HEK293T (cell line): ENCODE measurements at regions not wholly inside any gene's neighbourhood (a gene's known extent, or its start where the extent isn't known, plus 50 kb on each side); places are given as distances from the start of the nearest gene placed in this dataset.

Experiments used
- BHLHE40 ChIP-seq: fragments of 450-650 bp; IDR thresholded peaks from 2 replicates; pipeline ENCODE4 v1.6.1; 2016; ENCODE audit warnings: mild to moderate bottlenecking, moderate library complexity, borderline replicate concordance
- CTBP1 ChIP-seq: fragments of 450-650 bp; IDR thresholded peaks from 2 replicates; pipeline ENCODE4 v1.6.1; 2016; ENCODE audit warnings: borderline replicate concordance
- ELF4 ChIP-seq: fragments of 450-650 bp; IDR thresholded peaks from 2 replicates; pipeline ENCODE4 v1.6.1; 2017; ENCODE audit warnings: antibody characterized with exemption
- FOXA1 ChIP-seq: fragments of 450-650 bp; IDR thresholded peaks from 2 replicates; pipeline ENCODE4 v1.6.1; 2016; ENCODE audit warnings: mild to moderate bottlenecking
- FOXK2 ChIP-seq: fragments of 450-650 bp; IDR thresholded peaks from 2 replicates; pipeline ENCODE4 v1.6.1; 2016; ENCODE audit warnings: mild to moderate bottlenecking
- FOXM1 ChIP-seq: fragments of 450-650 bp; IDR thresholded peaks from 2 replicates; pipeline ENCODE4 v1.6.1; 2017; ENCODE audit warnings: mild to moderate bottlenecking, borderline replicate concordance
- HDGF ChIP-seq: fragments of 450-650 bp; IDR thresholded peaks from 2 replicates; pipeline ENCODE4 v1.6.1; 2017; ENCODE audit warnings: antibody characterized with exemption, borderline replicate concordance
- NFRKB ChIP-seq: fragments of 450-650 bp; IDR thresholded peaks from 2 replicates; pipeline ENCODE4 v1.6.1; 2016; ENCODE audit warnings: mild to moderate bottlenecking, moderate library complexity
- SP1 ChIP-seq: fragments of 450-650 bp; IDR thresholded peaks from 2 replicates; pipeline ENCODE4 v1.6.1; 2017
- TF ChIP-seq, protein P1 (sequence below): fragments of 450-650 bp; IDR thresholded peaks from 2 replicates; pipeline ENCODE4 v1.6.1; 2016

DNA sequence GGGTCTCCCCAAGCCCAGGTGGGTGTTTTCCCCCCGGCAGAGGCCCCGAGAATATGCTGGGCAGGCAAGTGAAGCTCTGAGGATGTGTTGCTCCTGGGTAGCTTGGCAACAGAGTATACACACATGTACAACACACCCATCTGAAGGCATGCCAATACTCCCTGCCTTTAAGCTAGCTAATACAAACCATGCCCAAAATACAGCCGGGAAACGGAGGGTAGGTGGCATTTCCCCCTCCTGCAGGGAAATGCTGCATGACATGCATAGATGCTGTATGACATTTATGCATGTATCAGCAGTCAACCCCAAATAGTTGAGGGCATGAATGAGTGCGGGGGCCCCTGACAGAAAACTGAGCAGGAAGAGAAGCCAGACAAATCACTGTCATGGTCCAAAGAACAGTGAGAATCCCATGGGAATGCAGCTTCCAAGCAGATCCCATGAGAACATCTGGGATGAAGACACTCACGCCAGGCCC is 614.1 kb downstream of the EBF1 start:
- TF ChIP-seq FOXM1, result no peak
- no peak for TF ChIP-seq ELF4
- no peak for TF ChIP-seq HDGF
- TF ChIP-seq SP1, result no peak
- no peak for TF ChIP-seq FOXA1
- TF ChIP-seq, protein P1, sequence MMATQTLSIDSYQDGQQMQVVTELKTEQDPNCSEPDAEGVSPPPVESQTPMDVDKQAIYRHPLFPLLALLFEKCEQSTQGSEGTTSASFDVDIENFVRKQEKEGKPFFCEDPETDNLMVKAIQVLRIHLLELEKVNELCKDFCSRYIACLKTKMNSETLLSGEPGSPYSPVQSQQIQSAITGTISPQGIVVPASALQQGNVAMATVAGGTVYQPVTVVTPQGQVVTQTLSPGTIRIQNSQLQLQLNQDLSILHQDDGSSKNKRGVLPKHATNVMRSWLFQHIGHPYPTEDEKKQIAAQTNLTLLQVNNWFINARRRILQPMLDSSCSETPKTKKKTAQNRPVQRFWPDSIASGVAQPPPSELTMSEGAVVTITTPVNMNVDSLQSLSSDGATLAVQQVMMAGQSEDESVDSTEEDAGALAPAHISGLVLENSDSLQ, result no peak
- TF ChIP-seq BHLHE40, result no peak
- TF ChIP-seq NFRKB, result no peak
- no peak for TF ChIP-seq CTBP1
- TF ChIP-seq FOXK2, result no peak
